K562 (cell line): ENCODE measurements at regions not wholly inside any gene's neighbourhood (a gene's known extent, or its start where the extent isn't known, plus 50 kb on each side); places are given as distances from the start of the nearest gene placed in this dataset.

Source experiments
- ATAC-seq: fragments of 200-7000 bp; cut with Tn5 transposase; 3 replicates; pipeline ENCODE4 v1.9.1; 2020; ENCODE audit warnings: moderate library complexity
- BruUV-seq: library from RNA; stranded (reverse); fragments of 400-500 nt; replicated peaks from 2 replicates; lab custom pipeline; 2021; lab: Mats Ljungman, UMichigan
- CTCF ChIA-PET: fragments of 300-600 bp; formaldehyde crosslinking; extraction: SDS; loops from one replicate; lab custom pipeline; 2021; ENCODE audit warnings: low intra/inter-chr PET ratio; lab: Yijun Ruan, JAX
- POLR2A ChIA-PET: fragments of 300-600, 350-650 bp; sonication (Branson Sonifier 250); formaldehyde crosslinking; extraction: SDS; loops from one replicate; lab custom pipeline; 2021; ENCODE audit warnings: antibody characterized with exemption, inconsistent platforms; lab: Yijun Ruan, JAX
- DNase-seq, 4 experiments: peaks; one replicate each; pipeline versions ENCODE4 v3.0.0 to v3.0.0-alpha.2; 2011 to 2018; ENCODE audit warnings: low spot score in 3 of 4, mixed read lengths in 3 of 4; ENCODE audit errors: extremely low read depth in 1 of 4
- FAIRE-seq: peaks from 2 replicates; lab custom pipeline; 2011; peaks lifted over from hg19 to GRCh38; lab: Jason Lieb, UNC
- H2AFZ ChIP-seq: 2 replicates; pipeline ENCODE4 v1.6.0; 2011; ENCODE audit warnings: low read depth, low read length, control low read depth, inconsistent platforms
- H3K27ac ChIP-seq: fragments of 200-600 bp; 3 replicates; pipeline ENCODE4 v1.8.0; 2011; ENCODE audit warnings: low read depth, mild to moderate bottlenecking, control low read depth, inconsistent platforms, low read length, moderate library complexity, mixed read lengths; ENCODE audit errors: extremely low read depth
- H3K27me3 ChIP-seq, 2 experiments: fragments of 300-600 bp in 1 of 2; 2 replicates in 1 of 2; 3 replicates in 1 of 2; pipeline versions ENCODE4 v1.6.0 to v1.8.0; 2011; ENCODE audit warnings: inconsistent platforms in 2 of 2, low read length in 2 of 2, mild to moderate bottlenecking in 1 of 2, mixed read lengths in 1 of 2, moderate library complexity in 1 of 2; ENCODE audit not compliant: control insufficient read depth in 2 of 2, insufficient read depth in 2 of 2
- H3K36me3 ChIP-seq: fragments of 300-600 bp; 3 replicates; pipeline ENCODE4 v1.8.0; 2011; ENCODE audit warnings: mild to moderate bottlenecking, low read length, inconsistent platforms; ENCODE audit not compliant: control insufficient read depth, insufficient read depth
- H3K4me1 ChIP-seq, 2 experiments: fragments of 200-600 bp in 1 of 2; replicated peaks in 1 of 2; 2 replicates in 1 of 2; 3 replicates in 1 of 2; pipeline versions ENCODE4 v1.5.1 to v1.8.0; 2011; ENCODE audit warnings: inconsistent platforms in 2 of 2, low read length in 2 of 2, mild to moderate bottlenecking in 1 of 2, mixed read lengths in 1 of 2, moderate library complexity in 1 of 2; ENCODE audit not compliant: control insufficient read depth in 2 of 2, insufficient read depth in 2 of 2
- H3K4me2 ChIP-seq: 2 replicates; pipeline ENCODE4 v1.6.1; 2011; ENCODE audit warnings: low read length, control low read depth, inconsistent platforms, mixed read lengths; ENCODE audit not compliant: insufficient read depth
- H3K4me3 ChIP-seq: fragments of 200-600 bp; sonication (generic), shearing (Covaris generic); 2 replicates; pipeline ENCODE4 v1.5.1; 2016; ENCODE audit warnings: control low read depth, inconsistent platforms
- H3K79me2 ChIP-seq: fragments of 200-600 bp; 3 replicates; pipeline ENCODE4 v1.8.0; 2011; ENCODE audit warnings: low read length, inconsistent platforms; ENCODE audit not compliant: control insufficient read depth, insufficient read depth
- H3K9ac ChIP-seq, 2 experiments: 2 replicates each; pipeline versions ENCODE4 v1.6.0 to v1.6.1; 2011; ENCODE audit warnings: low read depth in 2 of 2, low read length in 2 of 2, control low read depth in 1 of 2, inconsistent platforms in 1 of 2, mild to moderate bottlenecking in 1 of 2, mixed read lengths in 1 of 2; ENCODE audit not compliant: insufficient read depth in 1 of 2
- H3K9me1 ChIP-seq: one replicate; pipeline ENCODE4 v1.6.0; 2011; ENCODE audit warnings: inconsistent platforms, mild to moderate bottlenecking, low read length, moderate library complexity; ENCODE audit not compliant: control insufficient read depth, insufficient read depth
- H3K9me3 ChIP-seq: replicated peaks from 2 replicates; pipeline ENCODE4 v1.5.1; 2011; ENCODE audit warnings: low read depth, low read length, inconsistent platforms; ENCODE audit not compliant: control insufficient read depth, insufficient read depth
- H4K20me1 ChIP-seq: replicated peaks from 2 replicates; pipeline ENCODE4 v1.6.1; 2011; ENCODE audit warnings: low read length, inconsistent platforms, mixed read lengths; ENCODE audit not compliant: control insufficient read depth, insufficient read depth
- ATF7 ChIP-seq: fragments of 450-650 bp; IDR thresholded peaks from 2 replicates; pipeline ENCODE4 v1.7.1; 2014; ENCODE audit warnings: mild to moderate bottlenecking, moderate library complexity
- EWSR1 ChIP-seq: fragments of 450-650 bp; IDR thresholded peaks from 2 replicates; pipeline ENCODE4 v1.6.1; 2018; ENCODE audit warnings: borderline replicate concordance, mild to moderate bottlenecking, low read depth, moderate library complexity; ENCODE audit not compliant: partially characterized antibody
- HNRNPUL1 ChIP-seq: fragments of 200-400 bp; formaldehyde crosslinking; IDR thresholded peaks from 2 replicates; pipeline ENCODE4 v1.6.1; 2017; ENCODE audit warnings: low read length
- IFI16 ChIP-seq: fragments of 250-450 bp; sonication (Bioruptor Pico); IDR thresholded peaks from 2 replicates; pipeline ENCODE4 v2.1.2; 2022; ENCODE audit warnings: mild to moderate bottlenecking, inconsistent platforms
- JUND ChIP-seq, 2 experiments: IDR thresholded peaks; 2 replicates in 1 of 2; 3 replicates in 1 of 2; pipeline ENCODE4 v1.6.1; 2011; ENCODE audit warnings: borderline replicate concordance in 2 of 2, low read depth in 2 of 2, low read length in 2 of 2, improper control_type of control experiment in 1 of 2, missing biosample characterization in 1 of 2, missing genetic modification characterization in 1 of 2, missing genetic modification reagents in 1 of 2
- RBM34 ChIP-seq: fragments of 200-400 bp; formaldehyde crosslinking; IDR thresholded peaks from 2 replicates; pipeline ENCODE4 v1.6.1; 2018; ENCODE audit warnings: low read length, borderline replicate concordance; ENCODE audit not compliant: insufficient read depth
- SNAPC5 ChIP-seq: fragments of 250-450 bp; sonication (Bioruptor Pico); IDR thresholded peaks from 2 replicates; pipeline ENCODE4 v1.8.0; 2021; ENCODE audit warnings: moderate library complexity, mild to moderate bottlenecking, inconsistent platforms
- STAG1 ChIP-seq: sonication (generic); formaldehyde crosslinking; IDR thresholded peaks from 2 replicates; pipeline ENCODE4 v1.5.0; 2020; ENCODE audit warnings: missing genetic modification reagents, borderline replicate concordance
- TBP ChIP-seq: optimal IDR thresholded peaks from 2 replicates; pipeline ENCODE3; 2011; ENCODE audit warnings: low read depth, low read length, improper control_type of control experiment
- ZBTB9 ChIP-seq: fragments of 450-650 bp; formaldehyde crosslinking; IDR thresholded peaks from 2 replicates; pipeline ENCODE4 v1.4.0; 2020; ENCODE audit warnings: mild to moderate bottlenecking, moderate library complexity
- ZKSCAN3 ChIP-seq: fragments of 250-450 bp; sonication (Bioruptor Pico); IDR thresholded peaks from 2 replicates; pipeline ENCODE4 v1.4.0; 2020
- ZKSCAN8 ChIP-seq: fragments of 200-800 bp; sonication (Bioruptor generic); IDR thresholded peaks from 2 replicates; pipeline ENCODE4 v1.6.1; 2016; ENCODE audit warnings: missing genetic modification characterization, missing compliant biosample characterization
- ZNF165 ChIP-seq: fragments of 250-450 bp; sonication (Bioruptor Pico); IDR thresholded peaks from 2 replicates; pipeline ENCODE4 v1.4.0; 2020; ENCODE audit warnings: borderline replicate concordance
- ZNF212 ChIP-seq: fragments of 450-650 bp; formaldehyde crosslinking; IDR thresholded peaks from 2 replicates; pipeline ENCODE4 v1.4.0; 2020; ENCODE audit warnings: mild to moderate bottlenecking
- ZNF431 ChIP-seq: sonication (generic); formaldehyde crosslinking; IDR thresholded peaks from 2 replicates; pipeline ENCODE4 v1.8.0; 2022; ENCODE audit warnings: mild to moderate bottlenecking, missing genetic modification reagents
- WGBS: fragments of 100-300 bp; shearing (Covaris generic); methylation state at CpG from one replicate; pipeline ENCODE4 v1.1.6; 2016; ENCODE audit warnings: low coverage, mixed read lengths; ENCODE audit not compliant: insufficient coverage; ENCODE audit errors: missing lambda C conversion rate; 5-methylcytosine and 5-hydroxymethylcytosine counted together
- in situ Hi-C: fragments of 300-500 bp; cut with MboI; formaldehyde crosslinking; loops from 4 replicates; pipeline ENCODE4 v1.15.0; 2018; ENCODE audit warnings: inconsistent platforms, mixed read lengths
- intact Hi-C: fragments of 100-400 bp; cut with micrococcal nuclease; formaldehyde crosslinking; loops from 2 replicates; pipeline ENCODE4 v1.14.2; 2022

GRCh38 chr3:35241236-35241635 is 398.1 kb upstream of the ARPP21 start:
- Histone ChIP-seq H3K27ac (no peak overlapping the region), H3K27me3 (no peaks in the 10 kb centered on the region), H3K4me3 (no peak overlapping the region), H4K20me1 (no peaks in the 10 kb centered on the region), H3K9me3 (no peaks in the 10 kb centered on the region; the same call in 1 of the 2 replicates), H3K4me2 (no peak overlapping the region), H3K9ac (no peak overlapping the region), H3K9me1 (no peaks in the 10 kb centered on the region), H3K79me2 (no peaks in the 10 kb centered on the region), H3K36me3 (no peaks in the 10 kb centered on the region)
- BruUV-seq: no TSS peak
- FAIRE-seq (no peak), DNase-seq (no peak), ATAC-seq (no peak)
- WGBS: 0% methylated on average over 2 of the region's 2 CpGs
- ChIA-PET POLR2A (no interaction called here), CTCF (no interaction called here)
- intact Hi-C loops: no loop called here
- TF ChIP-seq TBP (no peak), IFI16 (no peak), ZKSCAN3 (CRISPR knock-in tag) (no peak), ZKSCAN8 (CRISPR knock-in tag) (no peak), EWSR1 (no peak), SNAPC5 (CRISPR knock-in tag) (no peak), ZBTB9 (CRISPR knock-in tag) (no peak), JUND (IDR thresholded peaks at IDR 0.05; ENCODE audit: borderline replicate concordance, low read depth, low read length) (no peak), JUND (tag; IDR thresholded peaks at IDR 0.05; ENCODE audit: borderline replicate concordance, low read depth, low read length) (no peak), STAG1 (CRISPR knock-in tag) (no peak), ZNF165 (CRISPR knock-in tag) (no peak), ZNF212 (no peak), ATF7 (no peak), RBM34 (no peak), HNRNPUL1 (no peak), ZNF431 (CRISPR knock-in tag) (no peak)
- TF ChIP-seq, all 486 proteins: peak for 0
- Histone ChIP-seq H3K4me1 (no peaks in the 10 kb centered on the region), H2AFZ (no peak overlapping the region)
- in situ Hi-C loops: no loop called here
